ENCODE measurements at regions not wholly inside any gene's neighbourhood (a gene's known extent, or its start where the extent isn't known, plus 50 kb on each side); places are given as distances from the start of the nearest gene placed in this dataset.

- no peak overlapping the region for H3K4me3 ChIP-seq (ENCODE audit: low read depth, low read length)
- ChIA-PET CTCF (interaction anchor here (0.6 to 1.7 kb wide), 5 partner anchors 17 to 265 kb away, joined by 3 to 6 read pairs (median 3); no protein-coding TSS in a partner anchor), POLR2A (no interaction called here)
- H3K9me3 ChIP-seq (ENCODE audit: control insufficient read depth, insufficient read depth, low read length), result no peaks in the 10 kb centered on the region
- TF ChIP-seq CTCF (IDR thresholded peaks at IDR 0.05; ENCODE audit: low read depth, low read length), result no peak
- H3K27ac ChIP-seq (ENCODE audit: low read depth, low read length), result no peak overlapping the region
- DNase-seq (ENCODE audit: low read depth, low spot score), result no peak
- H3K27me3 ChIP-seq (ENCODE audit: control insufficient read depth, insufficient read depth, low read length), result no peaks in the 10 kb centered on the region
Measured at GRCh38 chr3:101963902-101964362, 114.6 kb downstream of the NFKBIZ start.

- CTCF ChIA-PET, result interaction anchor here (1.7 kb wide), 1 partner anchor 260 kb away, joined by 6 read pairs; no protein-coding TSS in a partner anchor
- TF ChIP-seq CTCF (IDR thresholded peaks at IDR 0.05; ENCODE audit: low read depth, low read length), result no peak
- no peak for DNase-seq (ENCODE audit: low read depth, low spot score)
- Histone ChIP-seq H3K27me3 (ENCODE audit: control insufficient read depth, insufficient read depth, low read length) (no peaks in the 10 kb centered on the region), H3K9me3 (ENCODE audit: control insufficient read depth, insufficient read depth, low read length) (no peaks in the 10 kb centered on the region), H3K27ac (ENCODE audit: low read depth, low read length) (no peak overlapping the region), H3K4me3 (ENCODE audit: low read depth, low read length) (no peak overlapping the region)
- POLR2A ChIA-PET, result interaction anchor here (0.6 kb wide), 1 partner anchor 28 kb away, joined by 7 read pairs; no protein-coding TSS in a partner anchor
Measured at GRCh38 chr3:101964861-101965260, 115.5 kb downstream of the NFKBIZ start.

GRCh38 chr3:101966226-101966625, 116.9 kb downstream of the NFKBIZ start:
- POLR2A ChIA-PET, result no interaction called here
- Histone ChIP-seq H3K4me3 (ENCODE audit: low read depth, low read length) (no peak overlapping the region), H3K27me3 (ENCODE audit: control insufficient read depth, insufficient read depth, low read length) (no peaks in the 10 kb centered on the region), H3K9me3 (ENCODE audit: control insufficient read depth, insufficient read depth, low read length) (0 out of 2 replicates have a peak, but pooled peaks cover 4% of the 10 kb centered on the region), H3K27ac (ENCODE audit: low read depth, low read length) (no peak overlapping the region)
- no peak for TF ChIP-seq CTCF (IDR thresholded peaks at IDR 0.05; ENCODE audit: low read depth, low read length)
- no peak for DNase-seq (ENCODE audit: low read depth, low spot score)
- CTCF ChIA-PET, result interaction anchor here (1.0 kb wide), 1 partner anchor 32 kb away, joined by 3 read pairs; no protein-coding TSS in a partner anchor

GRCh38 chr3:101970212-101970611, 120.9 kb downstream of the NFKBIZ start:
- H3K27me3 ChIP-seq (ENCODE audit: control insufficient read depth, insufficient read depth, low read length), result no peaks in the 10 kb centered on the region
- CTCF ChIA-PET, result no interaction called here
- no peak for TF ChIP-seq CTCF (IDR thresholded peaks at IDR 0.05; ENCODE audit: low read depth, low read length)
- H3K4me3 ChIP-seq (ENCODE audit: low read depth, low read length), result no peak overlapping the region
- DNase-seq (ENCODE audit: low read depth, low spot score), result no peak
- POLR2A ChIA-PET, result no interaction called here
- H3K9me3 ChIP-seq (ENCODE audit: control insufficient read depth, insufficient read depth, low read length), result 0 out of 2 replicates have a peak, but pooled peaks cover 5% of the 10 kb centered on the region
- H3K27ac ChIP-seq (ENCODE audit: low read depth, low read length), result no peak overlapping the region

- H3K4me3 ChIP-seq (ENCODE audit: low read depth, low read length), result no peak overlapping the region
- TF ChIP-seq CTCF (IDR thresholded peaks at IDR 0.05; ENCODE audit: low read depth, low read length), result no peak
- ChIA-PET POLR2A (no interaction called here), CTCF (no interaction called here)
- no peak overlapping the region for H3K27ac ChIP-seq (ENCODE audit: low read depth, low read length)
- H3K9me3 ChIP-seq (ENCODE audit: control insufficient read depth, insufficient read depth, low read length), result 0 out of 2 replicates have a peak, but pooled peaks cover 5% of the 10 kb centered on the region
- no peak for DNase-seq (ENCODE audit: low read depth, low spot score)
- H3K27me3 ChIP-seq (ENCODE audit: control insufficient read depth, insufficient read depth, low read length), result no peaks in the 10 kb centered on the region
Measured at GRCh38 chr3:101970905-101971304, 121.6 kb downstream of the NFKBIZ start.

All from AG04450 (cell line).